ENCODE measurements at regions not wholly inside any gene's neighbourhood (a gene's known extent, or its start where the extent isn't known, plus 50 kb on each side); places are given as distances from the start of the nearest gene placed in this dataset.

- TF ChIP-seq EZH2 (IDR thresholded peaks at IDR 0.05; ENCODE audit: borderline replicate concordance, insufficient read depth, low read depth, low read length, poor library complexity, severe bottlenecking) = no peak
- TF ChIP-seq, protein P1, sequence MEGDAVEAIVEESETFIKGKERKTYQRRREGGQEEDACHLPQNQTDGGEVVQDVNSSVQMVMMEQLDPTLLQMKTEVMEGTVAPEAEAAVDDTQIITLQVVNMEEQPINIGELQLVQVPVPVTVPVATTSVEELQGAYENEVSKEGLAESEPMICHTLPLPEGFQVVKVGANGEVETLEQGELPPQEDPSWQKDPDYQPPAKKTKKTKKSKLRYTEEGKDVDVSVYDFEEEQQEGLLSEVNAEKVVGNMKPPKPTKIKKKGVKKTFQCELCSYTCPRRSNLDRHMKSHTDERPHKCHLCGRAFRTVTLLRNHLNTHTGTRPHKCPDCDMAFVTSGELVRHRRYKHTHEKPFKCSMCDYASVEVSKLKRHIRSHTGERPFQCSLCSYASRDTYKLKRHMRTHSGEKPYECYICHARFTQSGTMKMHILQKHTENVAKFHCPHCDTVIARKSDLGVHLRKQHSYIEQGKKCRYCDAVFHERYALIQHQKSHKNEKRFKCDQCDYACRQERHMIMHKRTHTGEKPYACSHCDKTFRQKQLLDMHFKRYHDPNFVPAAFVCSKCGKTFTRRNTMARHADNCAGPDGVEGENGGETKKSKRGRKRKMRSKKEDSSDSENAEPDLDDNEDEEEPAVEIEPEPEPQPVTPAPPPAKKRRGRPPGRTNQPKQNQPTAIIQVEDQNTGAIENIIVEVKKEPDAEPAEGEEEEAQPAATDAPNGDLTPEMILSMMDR (IDR thresholded peaks at IDR 0.05) = no peak
These were observed 51.1 kb upstream of the SSBP2 start for GRCh38 chr5:81802020-81802419.

Data from B cell (primary cell).